CD4-positive, CD25-positive, alpha-beta regulatory T cell (primary cell): ENCODE measurements at regions not wholly inside any gene's neighbourhood (a gene's known extent, or its start where the extent isn't known, plus 50 kb on each side); places are given as distances from the start of the nearest gene placed in this dataset.

Source experiments
- ATAC-seq, 2 donors: fragments of 150-1000 bp; cut with Tn5 transposase; one replicate each; pipeline ENCODE4 v1.10.0; 2021; ENCODE audit warnings: low read depth in 2 of 2, moderate number of reproducible peaks in 2 of 2, moderate library complexity in 1 of 2
- DNase-seq, 3 donors: peaks; one replicate each; pipeline versions ENCODE4 v3.0.0 to v3.0.0-alpha.2; 2012 to 2022; ENCODE audit warnings: mixed read lengths in 1 of 3
- H3K27ac ChIP-seq: one replicate; pipeline ENCODE4 v1.7.0; 2013; ENCODE audit warnings: mild to moderate bottlenecking, low read length; ENCODE audit not compliant: insufficient read depth, poor library complexity, severe bottlenecking
- H3K27me3 ChIP-seq: one replicate; pipeline ENCODE4 v1.7.0; 2013; ENCODE audit warnings: low read length; ENCODE audit not compliant: control insufficient read depth, insufficient read depth
- H3K36me3 ChIP-seq: one replicate; pipeline ENCODE4 v1.7.0; 2013; ENCODE audit warnings: mild to moderate bottlenecking, low read length, moderate library complexity; ENCODE audit not compliant: control insufficient read depth, insufficient read depth
- H3K4me1 ChIP-seq: 2 replicates; pipeline ENCODE4 v1.7.0; 2013; ENCODE audit warnings: mild to moderate bottlenecking, low read length; ENCODE audit not compliant: insufficient read depth, control insufficient read depth, poor library complexity, severe bottlenecking
- H3K4me3 ChIP-seq: one replicate; pipeline ENCODE4 v1.7.0; 2013; ENCODE audit warnings: low read depth, mild to moderate bottlenecking, low read length, moderate library complexity
- H3K9me3 ChIP-seq, 2 experiments: 1 replicate in 1 of 2; 2 replicates in 1 of 2; pipeline ENCODE4 v1.7.0; 2013; ENCODE audit warnings: low read length in 2 of 2, mild to moderate bottlenecking in 1 of 2, moderate library complexity in 1 of 2; ENCODE audit not compliant: control insufficient read depth in 2 of 2
- H3K27ac Mint-ChIP-seq, 3 donors: one replicate each; pipeline ENCODE4 v1.8.0; 2020 to 2022; ENCODE audit warnings: mild to moderate bottlenecking in 3 of 3, mixed read lengths in 3 of 3, moderate library complexity in 2 of 3
- H3K27me3 Mint-ChIP-seq: one replicate; pipeline ENCODE4 v1.8.0; 2022; ENCODE audit warnings: mild to moderate bottlenecking, mixed read lengths
- H3K36me3 Mint-ChIP-seq: one replicate; pipeline ENCODE4 v1.8.0; 2020; ENCODE audit warnings: mixed read lengths
- H3K4me1 Mint-ChIP-seq, 4 donors: one replicate each; pipeline ENCODE4 v1.8.0; 2020 to 2022; ENCODE audit warnings: mixed read lengths in 4 of 4, mild to moderate bottlenecking in 1 of 4
- H3K4me3 Mint-ChIP-seq, 4 donors: one replicate each; pipeline ENCODE4 v1.8.0; 2020 to 2022; ENCODE audit warnings: mild to moderate bottlenecking in 4 of 4, mixed read lengths in 4 of 4, moderate library complexity in 3 of 4
- H3K9me3 Mint-ChIP-seq, 7 donors: one replicate each; pipeline ENCODE4 v1.8.0; 2020 to 2022; ENCODE audit warnings: mixed read lengths in 7 of 7, mild to moderate bottlenecking in 3 of 7, moderate library complexity in 2 of 7

DNA sequence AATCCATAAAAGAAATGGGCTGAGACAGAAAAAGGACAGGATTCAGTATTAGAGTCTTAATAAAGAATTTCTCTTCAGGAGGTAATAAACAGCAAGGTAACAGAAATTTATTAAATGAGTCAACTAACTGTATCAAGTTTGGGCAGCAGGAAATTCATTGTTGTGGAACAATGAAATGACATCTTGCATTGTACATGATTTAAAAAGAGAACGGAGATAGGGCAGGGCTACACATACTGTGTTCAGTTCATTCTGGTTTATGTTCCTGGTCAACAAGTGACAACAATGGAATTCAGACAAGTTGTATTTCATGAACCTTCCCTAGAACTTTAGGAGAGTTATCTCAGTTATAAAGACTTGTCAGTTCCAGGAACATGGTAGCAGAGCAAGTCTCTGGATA is 961.3 kb downstream of the SOCS6 start:
- no peak for ATAC-seq
- H3K36me3 ChIP-seq, result no peaks in the 10 kb centered on the region
- H3K27me3 Mint-ChIP-seq, result no peaks in the 10 kb centered on the region
- no peaks in the 10 kb centered on the region for H3K27me3 ChIP-seq
- H3K36me3 Mint-ChIP-seq, result no peaks in the 10 kb centered on the region
- peaks cover 0 to 4% (median 0%) of the 10 kb centered on the region in 7 donors for H3K9me3 Mint-ChIP-seq
- DNase-seq, result no peak
- H3K4me1 Mint-ChIP-seq, result no peaks in the 10 kb centered on the region
- no peak overlapping the region for H3K27ac Mint-ChIP-seq
- H3K9me3 ChIP-seq, result no peaks in the 10 kb centered on the region
- no peak overlapping the region for H3K4me3 ChIP-seq
- no peaks in the 10 kb centered on the region for H3K4me1 ChIP-seq
- no peak overlapping the region for H3K4me3 Mint-ChIP-seq
- H3K27ac ChIP-seq, result no peak overlapping the region

DNA sequence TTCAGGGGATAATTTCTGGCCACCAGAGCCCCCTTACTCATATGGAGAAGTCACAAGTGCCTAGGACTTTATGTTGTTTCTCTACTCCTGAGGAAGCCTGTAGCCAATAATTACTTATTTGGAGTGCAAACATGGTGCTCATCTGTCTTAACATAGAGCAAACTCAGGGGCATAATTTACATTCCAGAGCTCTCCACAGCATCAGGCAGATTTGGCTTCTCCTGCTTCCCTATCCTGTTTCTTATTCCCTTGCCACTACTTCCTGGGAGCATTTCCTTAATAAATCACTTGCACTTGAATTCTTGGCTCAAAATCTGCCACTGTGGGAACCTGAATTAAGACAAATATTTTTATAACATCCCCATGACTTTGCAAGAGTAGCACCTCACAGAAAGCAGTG is 960.9 kb downstream of the SOCS6 start:
- ATAC-seq, result no peak
- Histone ChIP-seq H3K4me3 (no peak overlapping the region), H3K4me1 (no peaks in the 10 kb centered on the region), H3K36me3 (no peaks in the 10 kb centered on the region), H3K27ac (no peak overlapping the region), H3K9me3 (no peaks in the 10 kb centered on the region), H3K27me3 (no peaks in the 10 kb centered on the region)
- Mint-ChIP-seq H3K4me3 (no peak overlapping the region), H3K27me3 (no peaks in the 10 kb centered on the region), H3K9me3 (peaks cover 0 to 4% (median 0%) of the 10 kb centered on the region in 7 donors), H3K27ac (no peak overlapping the region), H3K36me3 (no peaks in the 10 kb centered on the region), H3K4me1 (no peaks in the 10 kb centered on the region)
- DNase-seq, result no peak

DNA sequence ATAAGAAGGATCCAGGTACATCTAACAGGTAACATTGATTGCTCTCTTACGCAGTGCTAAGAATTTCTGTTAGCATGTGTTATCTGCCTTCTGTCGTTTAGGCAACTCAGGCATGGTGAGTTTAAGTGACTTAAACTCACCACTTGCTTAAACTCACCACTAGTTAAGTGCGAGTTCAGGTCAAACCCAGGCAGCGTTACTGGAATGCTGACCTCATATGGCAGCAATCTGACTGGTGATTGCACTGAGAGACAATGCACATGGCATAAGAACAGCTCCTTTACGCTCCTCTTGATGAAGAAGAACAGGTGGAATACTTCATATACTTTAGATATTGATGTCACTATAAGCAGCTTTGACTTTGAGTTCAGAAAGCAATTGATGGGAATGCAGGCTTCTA is 954.1 kb downstream of the SOCS6 start:
- Mint-ChIP-seq H3K9me3 (no peaks in the 10 kb centered on the region), H3K4me3 (no peak overlapping the region), H3K27ac (no peak overlapping the region), H3K36me3 (no peaks in the 10 kb centered on the region), H3K27me3 (no peaks in the 10 kb centered on the region), H3K4me1 (no peaks in the 10 kb centered on the region)
- DNase-seq (no peak), ATAC-seq (no peak)
- Histone ChIP-seq H3K4me3 (no peak overlapping the region), H3K9me3 (no peaks in the 10 kb centered on the region), H3K36me3 (no peaks in the 10 kb centered on the region), H3K27me3 (no peaks in the 10 kb centered on the region), H3K4me1 (no peaks in the 10 kb centered on the region), H3K27ac (no peak overlapping the region)

DNA sequence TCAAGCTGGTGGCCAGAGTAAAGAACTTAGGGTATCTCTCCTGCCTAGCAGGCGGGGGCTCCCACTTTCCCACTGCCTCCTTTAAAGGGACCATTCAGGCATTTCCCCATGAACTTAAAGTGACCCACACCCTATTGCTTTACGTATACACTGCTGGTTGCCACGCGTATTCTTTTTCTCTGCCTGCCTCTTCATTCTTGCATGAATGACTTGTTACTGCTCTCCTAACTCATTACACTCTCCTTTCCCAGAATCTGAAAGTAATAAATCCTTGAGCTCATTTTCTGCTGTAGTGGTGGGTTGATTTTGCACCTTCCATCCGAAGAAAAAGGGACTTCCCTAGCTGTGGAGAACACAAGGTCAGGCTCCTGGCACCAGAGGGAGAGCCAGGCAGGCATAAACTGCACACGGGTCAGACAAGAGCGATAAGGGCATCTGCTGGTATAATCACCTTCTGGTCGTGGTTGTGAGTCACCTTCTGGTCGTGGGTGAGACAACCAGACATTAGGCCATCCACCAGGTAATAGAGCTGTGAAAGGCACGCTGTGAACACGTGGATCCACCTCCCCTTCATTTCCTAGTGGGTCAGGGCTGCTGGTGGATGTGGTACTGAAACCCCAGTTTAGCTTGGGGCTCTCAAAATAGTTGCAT is 950.3 kb downstream of the SOCS6 start:
- no peak overlapping the region for H3K4me3 Mint-ChIP-seq
- DNase-seq (no peak), ATAC-seq (no peak)
- Histone ChIP-seq H3K4me3 (no peak overlapping the region), H3K36me3 (no peaks in the 10 kb centered on the region), H3K4me1 (no peaks in the 10 kb centered on the region), H3K27me3 (no peaks in the 10 kb centered on the region), H3K9me3 (no peaks in the 10 kb centered on the region), H3K27ac (no peak overlapping the region)
- H3K36me3 Mint-ChIP-seq, result no peaks in the 10 kb centered on the region
- H3K4me1 Mint-ChIP-seq, result no peaks in the 10 kb centered on the region
- H3K9me3 Mint-ChIP-seq, result no peaks in the 10 kb centered on the region
- H3K27ac Mint-ChIP-seq, result no peak overlapping the region
- H3K27me3 Mint-ChIP-seq, result no peaks in the 10 kb centered on the region

DNA sequence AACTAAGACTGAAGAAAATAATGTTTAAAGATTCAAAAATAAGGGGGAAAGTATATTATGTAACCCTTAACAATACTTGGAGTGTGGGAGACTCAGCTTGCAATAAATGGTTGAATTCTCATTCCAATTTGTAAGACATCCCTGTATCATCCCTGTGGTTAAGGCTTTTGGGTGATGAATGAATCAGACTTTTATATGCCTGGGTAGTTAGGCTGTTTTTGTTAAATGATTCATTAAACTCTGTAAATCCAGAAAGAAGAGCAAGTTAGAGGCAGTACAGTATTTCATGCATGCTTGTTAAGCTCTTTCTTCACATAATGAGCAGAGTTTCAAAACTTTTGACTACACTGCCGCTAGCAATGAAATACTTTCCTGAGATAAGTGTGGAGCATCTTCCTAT is 948.8 kb downstream of the SOCS6 start:
- no peak overlapping the region for H3K4me3 ChIP-seq
- no peak overlapping the region for H3K27ac Mint-ChIP-seq
- no peak overlapping the region for H3K4me3 Mint-ChIP-seq
- H3K4me1 ChIP-seq, result no peaks in the 10 kb centered on the region
- no peaks in the 10 kb centered on the region for H3K36me3 Mint-ChIP-seq
- ATAC-seq (no peak), DNase-seq (no peak)
- H3K4me1 Mint-ChIP-seq, result no peaks in the 10 kb centered on the region
- H3K27ac ChIP-seq, result no peak overlapping the region
- H3K9me3 ChIP-seq, result no peaks in the 10 kb centered on the region
- no peaks in the 10 kb centered on the region for H3K27me3 ChIP-seq
- H3K9me3 Mint-ChIP-seq, result no peaks in the 10 kb centered on the region
- no peaks in the 10 kb centered on the region for H3K27me3 Mint-ChIP-seq
- no peaks in the 10 kb centered on the region for H3K36me3 ChIP-seq

DNA sequence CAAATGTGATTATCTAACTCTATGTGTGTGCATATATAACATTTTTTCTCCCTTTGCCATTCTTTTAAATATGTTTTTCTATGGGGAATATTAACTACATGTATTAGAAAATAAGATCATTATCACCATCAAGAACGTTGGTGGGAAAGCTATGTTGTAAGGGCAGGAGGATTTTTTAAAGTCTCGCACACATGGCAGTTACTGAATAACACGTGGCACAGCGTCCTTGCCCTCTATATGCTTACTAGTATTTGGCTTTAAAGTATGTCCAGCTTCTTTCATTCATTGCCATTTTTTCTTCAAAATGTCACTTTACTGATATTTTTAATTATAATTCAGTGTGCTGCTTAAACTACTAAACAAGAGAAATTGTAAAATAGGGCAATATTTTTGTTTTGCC is 944.3 kb downstream of the SOCS6 start:
- Mint-ChIP-seq H3K9me3 (no peaks in the 10 kb centered on the region), H3K4me1 (no peaks in the 10 kb centered on the region), H3K27me3 (no peaks in the 10 kb centered on the region), H3K27ac (no peak overlapping the region), H3K4me3 (no peak overlapping the region), H3K36me3 (no peaks in the 10 kb centered on the region)
- Histone ChIP-seq H3K4me3 (no peak overlapping the region), H3K9me3 (no peaks in the 10 kb centered on the region), H3K36me3 (no peaks in the 10 kb centered on the region), H3K27me3 (no peaks in the 10 kb centered on the region), H3K27ac (no peak overlapping the region), H3K4me1 (no peaks in the 10 kb centered on the region)
- DNase-seq (no peak), ATAC-seq (no peak)

DNA sequence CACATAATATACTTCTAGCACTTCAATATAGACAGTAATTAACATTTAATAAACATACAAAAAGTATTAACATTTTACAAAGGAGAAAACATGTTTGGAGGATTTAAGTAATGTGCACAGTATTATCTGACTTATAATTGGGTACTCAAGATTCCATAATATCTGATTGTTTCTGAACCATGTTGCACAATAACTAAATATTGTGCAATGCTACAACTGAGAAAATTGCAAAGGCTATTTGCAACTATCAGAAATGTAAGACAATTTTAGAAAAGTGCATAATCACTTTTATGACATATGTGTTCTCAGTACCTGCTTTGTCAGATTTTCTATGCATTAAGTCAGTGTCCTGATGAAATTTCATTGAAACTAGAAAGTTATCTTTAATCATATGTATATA is 934.6 kb downstream of the SOCS6 start:
- H3K4me3 ChIP-seq, result no peak overlapping the region
- no peak overlapping the region for H3K4me3 Mint-ChIP-seq
- H3K27me3 ChIP-seq, result no peaks in the 10 kb centered on the region
- no peaks in the 10 kb centered on the region for H3K36me3 Mint-ChIP-seq
- H3K27ac Mint-ChIP-seq, result no peak overlapping the region
- H3K36me3 ChIP-seq, result no peaks in the 10 kb centered on the region
- H3K4me1 Mint-ChIP-seq, result no peaks in the 10 kb centered on the region
- no peaks in the 10 kb centered on the region for H3K9me3 ChIP-seq
- no peak for ATAC-seq
- DNase-seq, result no peak
- H3K27ac ChIP-seq, result no peak overlapping the region
- H3K27me3 Mint-ChIP-seq, result no peaks in the 10 kb centered on the region
- peaks cover 0 to 6% (median 0%) of the 10 kb centered on the region in 7 donors for H3K9me3 Mint-ChIP-seq
- no peaks in the 10 kb centered on the region for H3K4me1 ChIP-seq

DNA sequence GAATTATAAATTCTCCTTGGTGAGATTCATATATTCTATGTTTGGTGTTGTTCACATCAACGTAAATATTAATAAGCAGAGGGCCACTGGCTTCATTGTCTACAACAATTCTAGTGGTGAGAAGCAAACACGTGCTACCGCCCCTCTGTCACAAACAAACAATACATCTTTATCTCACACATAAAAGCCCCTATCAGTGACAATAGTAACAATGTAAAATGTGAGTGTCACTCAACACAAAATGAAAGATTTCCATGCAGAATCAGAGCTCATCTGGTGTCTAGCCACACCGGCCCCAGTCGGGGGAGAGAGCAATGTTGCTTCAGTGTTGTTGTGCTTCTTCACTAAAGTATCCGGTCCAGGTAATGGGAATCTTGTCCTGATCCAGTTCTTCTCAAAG is 932.6 kb downstream of the SOCS6 start:
- no peak for DNase-seq
- no peak for ATAC-seq
- no peak overlapping the region for H3K27ac Mint-ChIP-seq

More for the DNA sequence above, 932.6 kb downstream of the SOCS6 start:
- Mint-ChIP-seq H3K4me3 (no peak overlapping the region), H3K4me1 (no peaks in the 10 kb centered on the region), H3K36me3 (no peaks in the 10 kb centered on the region), H3K9me3 (peaks cover 0 to 6% (median 0%) of the 10 kb centered on the region in 7 donors), H3K27me3 (no peaks in the 10 kb centered on the region)
- Histone ChIP-seq H3K27me3 (no peaks in the 10 kb centered on the region), H3K4me1 (no peaks in the 10 kb centered on the region), H3K4me3 (no peak overlapping the region), H3K9me3 (no peaks in the 10 kb centered on the region), H3K27ac (no peak overlapping the region), H3K36me3 (no peaks in the 10 kb centered on the region)
